NCI-H82 (cell line): ENCODE measurements at regions not wholly inside any gene's neighbourhood (a gene's known extent, or its start where the extent isn't known, plus 50 kb on each side); places are given as distances from the start of the nearest gene placed in this dataset.
"Not testable (repeated sequence)": the region's sequence is repeated elsewhere in the genome, so short reads cannot be mapped to it uniquely, and the experiment has no call there.

ENCODE experiments used
- DNase-seq: peaks from one replicate; lab custom pipeline; 2025; lab: John Stamatoyannopoulos, UW

- peak; percentile 85 for DNase-seq
These were observed 552.1 kb upstream of the CHORDC1 start for GRCh38 chr11:90774727-90775566.

DNA sequence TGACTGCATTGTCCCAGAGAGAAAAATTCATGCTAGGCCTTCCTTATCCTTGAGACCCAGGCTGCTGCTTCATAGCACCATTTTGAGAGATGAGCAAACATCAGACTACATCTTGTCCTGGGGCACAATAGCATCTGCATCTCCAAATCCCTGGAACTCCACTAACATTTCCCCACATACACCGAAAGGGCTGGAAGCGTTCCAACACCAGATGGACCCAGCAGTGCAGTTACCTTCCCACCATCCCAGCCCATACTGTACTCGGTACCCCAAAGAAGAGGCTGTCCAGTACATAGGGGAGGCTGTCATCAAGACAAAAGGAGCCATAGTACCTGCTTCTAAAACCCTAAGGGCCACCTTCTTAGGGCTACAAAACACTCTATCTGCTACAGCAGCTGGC lies 547.2 kb upstream of the CHORDC1 start:
- DNase-seq = no peak

- DNase-seq = no peak
These were observed 543.3 kb upstream of the CHORDC1 start for GRCh38 chr11:90766121-90766520.

DNA sequence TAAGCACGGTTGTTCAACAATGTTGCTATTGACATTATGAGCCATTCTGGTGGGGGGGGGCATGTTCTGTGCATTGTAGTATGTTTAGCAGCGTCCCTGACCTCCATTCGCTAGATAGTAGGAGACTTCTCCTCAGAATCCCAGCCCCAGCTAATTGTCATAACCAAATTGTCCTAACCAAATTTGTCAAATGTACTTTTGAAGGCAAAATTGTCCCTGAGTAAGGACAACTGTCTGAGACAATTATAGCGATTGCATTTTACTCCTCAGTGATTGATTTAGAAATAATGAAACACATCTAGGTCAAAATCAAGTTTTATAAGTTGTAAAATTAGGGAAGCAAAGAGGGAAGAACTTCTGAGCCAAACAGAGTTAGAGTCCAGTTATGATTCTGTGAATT lies 541.8 kb upstream of the CHORDC1 start:
- no peak for DNase-seq

- no peak for DNase-seq
These were observed 535.1 kb upstream of the CHORDC1 start for GRCh38 chr11:90757849-90758494.

GRCh38 chr11:90756617-90757016 lies 533.8 kb upstream of the CHORDC1 start:
- no peak for DNase-seq

DNA sequence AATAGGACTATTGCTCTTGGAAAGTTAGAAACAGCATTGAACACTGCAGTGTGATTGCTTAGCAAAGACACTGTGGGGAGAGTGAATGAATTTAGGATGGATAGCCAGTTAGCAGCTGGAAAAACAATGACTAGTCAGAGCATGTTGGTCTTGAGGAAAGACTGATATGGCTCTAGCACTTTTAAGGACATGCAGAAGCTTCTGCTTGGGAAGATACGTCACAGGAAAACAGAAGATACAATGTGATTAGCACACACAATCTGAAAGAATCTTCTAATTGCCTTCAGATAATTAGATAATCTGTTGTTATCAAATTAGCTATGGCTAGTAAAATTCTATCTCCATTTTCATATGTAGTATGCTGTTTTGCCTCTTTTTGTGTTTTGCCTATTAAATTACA lies 530.7 kb upstream of the CHORDC1 start:
- DNase-seq = peak; percentile 9

GRCh38 chr11:90747057-90747456 lies 524.2 kb upstream of the CHORDC1 start:
- no peak for DNase-seq

DNA sequence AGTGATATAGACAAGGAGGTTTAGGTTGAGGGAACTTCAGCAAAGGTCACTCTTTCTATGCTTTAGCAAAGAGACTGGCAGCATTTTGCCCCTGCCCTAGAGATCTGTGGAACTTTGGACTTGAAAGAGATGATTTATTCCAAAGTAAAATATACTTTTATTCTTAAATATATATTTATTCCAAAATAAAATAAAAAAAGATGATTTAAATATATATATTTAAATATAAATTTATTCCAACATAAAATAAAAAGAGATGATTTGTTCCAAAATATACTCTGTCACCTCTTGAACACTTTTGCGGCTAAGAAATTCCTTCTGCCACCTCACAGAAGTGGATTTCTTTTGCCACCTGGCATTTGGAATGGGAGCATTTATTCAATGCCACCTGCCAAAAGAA lies 521.3 kb upstream of the CHORDC1 start:
- DNase-seq = no peak

DNA sequence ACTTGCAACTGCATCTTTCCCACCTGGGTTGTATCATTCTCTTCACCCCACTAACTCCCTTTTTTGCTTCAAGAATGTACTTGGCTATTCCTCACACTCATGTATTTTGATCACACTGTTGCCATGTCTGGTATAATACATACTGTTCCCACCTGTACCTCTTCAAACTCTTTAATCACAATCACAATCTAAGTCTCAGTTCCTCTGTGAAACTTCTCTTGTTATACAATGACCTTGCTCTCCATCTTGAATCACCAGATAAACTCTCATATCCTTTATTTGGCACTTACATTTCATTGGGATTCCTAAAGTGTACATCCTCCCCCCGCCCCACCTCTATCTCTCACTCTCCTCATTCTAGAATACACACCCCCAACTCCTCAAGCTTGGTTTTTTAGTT lies 516.0 kb upstream of the CHORDC1 start:
- DNase-seq = no peak

- DNase-seq = peak; percentile 98
These were observed 514.7 kb upstream of the CHORDC1 start for GRCh38 chr11:90737444-90738050.

GRCh38 chr11:90732486-90732885 lies 509.6 kb upstream of the CHORDC1 start:
- DNase-seq = no peak

GRCh38 chr11:90723475-90723874 lies 500.6 kb upstream of the CHORDC1 start:
- DNase-seq = no peak

DNA sequence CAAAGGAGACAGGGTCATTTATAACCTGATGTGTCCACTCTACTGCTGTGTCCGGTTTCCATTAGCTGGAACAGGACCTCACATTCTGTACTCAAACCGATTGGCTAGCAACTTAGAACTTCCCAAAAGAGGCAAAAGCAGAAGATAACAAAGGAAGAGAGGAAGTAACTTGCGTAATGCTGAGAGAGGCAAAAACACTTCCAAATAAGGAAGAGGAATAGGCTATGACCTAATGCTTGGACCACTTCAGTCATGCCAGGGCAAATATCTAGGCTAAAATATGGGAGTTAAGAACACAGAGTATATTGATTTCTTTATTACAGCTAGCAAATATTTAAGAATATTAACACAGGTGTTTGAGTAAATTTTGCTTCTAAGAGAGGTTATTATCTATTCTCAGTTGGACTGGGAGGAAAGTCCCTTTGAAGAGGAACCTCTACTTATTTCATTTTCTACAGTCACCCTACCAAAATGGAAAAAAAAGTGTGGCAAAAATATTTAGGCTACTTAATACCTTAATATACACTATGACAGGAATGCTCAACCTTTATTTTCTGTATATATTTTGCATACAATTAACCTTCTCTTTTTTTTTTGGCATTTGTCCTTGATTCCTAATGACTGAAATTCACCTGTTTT lies 499.8 kb upstream of the CHORDC1 start:
- no peak for DNase-seq

DNA sequence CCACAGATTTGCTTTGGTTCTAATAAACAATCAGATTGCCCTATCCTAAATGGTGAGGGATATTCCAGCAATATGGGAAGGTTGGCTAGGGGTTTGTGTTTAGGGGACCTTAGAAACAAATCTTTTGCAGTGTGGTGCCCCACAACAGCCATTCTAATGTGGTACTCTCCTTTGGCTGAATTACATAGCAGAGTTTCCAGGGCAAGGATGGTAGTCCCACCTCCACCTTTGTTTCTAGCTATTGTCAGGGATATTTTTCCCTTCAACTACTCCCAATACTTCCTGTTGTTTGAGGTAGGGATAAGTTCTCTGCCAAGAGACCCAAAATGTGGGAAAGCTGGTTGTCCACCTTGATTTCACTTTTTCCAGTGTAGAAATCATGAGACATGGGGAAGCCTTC lies 494.7 kb upstream of the CHORDC1 start:
- DNase-seq = no peak

DNA sequence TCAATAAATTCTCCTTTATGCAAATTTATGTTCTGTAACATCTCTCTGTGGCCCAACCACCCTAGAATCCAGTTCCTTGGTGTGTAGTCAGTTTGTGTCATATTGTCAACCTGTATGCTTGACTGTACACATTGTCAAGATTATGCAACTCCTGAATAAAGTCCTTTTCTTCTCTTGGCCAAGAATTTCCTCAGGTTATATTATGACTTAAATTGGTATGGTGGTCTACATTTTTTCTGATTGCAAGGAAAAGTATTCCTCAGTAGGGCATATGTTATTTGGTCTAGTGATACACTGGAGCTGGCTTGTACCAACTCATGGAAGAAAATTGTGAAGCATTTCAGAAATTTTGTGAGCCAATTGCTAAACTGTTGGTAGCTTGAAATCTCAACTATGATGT lies 482.8 kb upstream of the CHORDC1 start:
- DNase-seq = no peak

DNA sequence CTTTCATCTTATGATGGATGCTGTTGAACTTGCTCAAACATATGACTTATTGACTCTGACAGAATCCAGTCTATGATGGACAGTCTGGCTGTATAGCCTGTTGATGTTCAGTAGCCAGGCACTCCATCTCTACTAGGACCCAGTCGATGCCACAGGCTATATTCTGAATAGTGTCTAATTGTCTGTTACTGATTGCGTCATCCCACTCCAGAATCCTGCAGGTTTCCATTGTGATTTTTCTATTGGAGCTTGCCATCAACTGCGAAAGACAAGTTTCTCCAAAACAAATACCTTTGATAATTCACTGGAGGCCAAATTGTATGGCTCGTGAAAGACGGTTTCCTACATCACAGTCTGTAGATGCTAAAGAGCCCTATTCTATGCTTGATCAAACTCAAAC lies 481.7 kb upstream of the CHORDC1 start:
- no peak for DNase-seq

DNA sequence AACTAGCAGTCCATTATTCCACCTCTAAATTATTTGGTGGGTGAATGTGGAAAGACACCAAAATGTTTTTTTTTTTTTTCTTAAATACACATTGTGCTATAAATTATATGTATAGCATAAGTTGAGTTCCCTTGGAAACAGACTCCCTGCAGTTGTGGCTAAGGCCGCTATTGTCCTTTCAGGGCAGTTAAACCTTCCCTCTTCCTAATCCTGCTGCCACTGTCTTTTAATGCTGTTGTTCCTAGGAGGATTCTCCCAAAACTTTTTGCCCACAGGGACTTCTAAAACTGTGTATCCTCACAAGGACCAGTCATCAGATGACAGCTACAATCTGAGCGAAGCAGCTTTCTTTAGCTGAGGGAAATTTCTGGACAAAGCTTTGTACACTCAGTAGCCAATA lies 478.9 kb upstream of the CHORDC1 start:
- no peak for DNase-seq

DNA sequence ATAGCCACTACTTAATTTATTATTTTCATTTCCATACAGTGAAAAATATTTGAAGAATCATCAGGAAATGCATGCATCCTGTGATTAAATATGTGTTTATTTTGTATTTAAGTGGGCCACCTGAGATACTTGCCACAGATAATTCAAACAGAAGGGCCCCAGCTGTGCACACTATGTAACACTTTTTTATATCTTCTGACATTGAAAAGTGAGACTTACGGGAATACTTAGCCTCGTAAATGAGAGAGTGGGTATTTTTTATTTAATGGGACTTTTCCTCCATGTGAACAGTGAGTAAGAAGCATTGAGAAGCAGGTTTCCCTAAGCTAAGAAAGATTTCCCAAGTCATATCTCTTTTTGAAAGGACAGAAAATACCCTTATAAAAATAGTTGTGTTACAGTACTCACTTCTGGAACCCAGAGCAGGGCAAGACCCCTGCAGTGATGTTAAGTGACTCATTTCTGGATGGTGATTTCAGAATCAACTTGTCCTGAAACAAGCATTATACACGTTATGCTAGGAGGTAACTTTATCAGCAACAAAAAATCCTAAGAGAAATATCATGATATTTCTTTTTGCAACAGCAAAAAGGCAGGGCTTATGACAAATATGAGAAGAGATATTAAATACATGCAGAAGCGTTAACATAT lies 478.1 kb upstream of the CHORDC1 start:
- no peak for DNase-seq

DNA sequence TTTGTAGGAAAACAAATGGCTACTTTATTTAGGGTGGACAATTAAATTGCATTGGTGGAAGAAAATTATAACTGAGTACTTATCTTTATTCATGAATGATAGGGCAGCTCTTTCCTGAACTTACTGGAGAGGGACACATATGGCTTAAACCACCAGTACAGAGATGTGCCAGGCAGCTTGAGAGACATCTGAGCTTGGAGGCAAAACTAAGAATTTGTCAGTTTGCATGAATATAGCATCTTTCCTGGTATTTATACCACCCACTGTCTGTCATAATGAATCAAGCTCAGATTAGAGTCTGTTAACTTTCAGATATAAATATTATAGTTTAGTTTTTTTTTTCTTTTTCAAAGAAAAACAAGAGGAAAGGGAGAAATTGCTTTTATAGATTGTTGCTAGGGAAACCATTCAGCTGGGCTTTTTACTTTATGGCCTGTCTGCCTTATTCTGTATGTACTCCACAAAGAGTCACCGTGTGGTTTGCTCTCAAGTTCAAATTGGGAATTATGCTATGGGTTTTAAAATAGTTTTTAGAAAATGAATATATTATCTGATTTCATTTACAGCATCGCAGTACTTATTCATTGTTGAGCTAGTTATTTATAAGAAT lies 477.0 kb upstream of the CHORDC1 start:
- DNase-seq = no peak

GRCh38 chr11:90698238-90698637 lies 475.4 kb upstream of the CHORDC1 start:
- DNase-seq = no peak

- DNase-seq = not testable (repeated sequence)
These were observed 452.6 kb upstream of the CHORDC1 start for GRCh38 chr11:90675496-90675895.
